OCI-LY3 (cell line): ENCODE measurements at regions not wholly inside any gene's neighbourhood (a gene's known extent, or its start where the extent isn't known, plus 50 kb on each side); places are given as distances from the start of the nearest gene placed in this dataset.

Source experiments
- EZH2phosphoT487 ChIP-seq: fragments of 200-600 bp; shearing (Covaris generic); IDR thresholded peaks from 2 replicates; pipeline ENCODE4 v1.6.1; 2018; ENCODE audit warnings: antibody characterized with exemption, mixed run types, low read depth
- TF ChIP-seq, protein P1 (sequence below): fragments of 200-600, 300-600 bp; sonication (generic); IDR thresholded peaks from 2 replicates; pipeline ENCODE4 v1.5.1; 2014; ENCODE audit warnings: antibody characterized with exemption, low read length, low read depth

GRCh38 chr5:60386436-60387050, 313.4 kb downstream of the DEPDC1B start:
- TF ChIP-seq, protein P1, sequence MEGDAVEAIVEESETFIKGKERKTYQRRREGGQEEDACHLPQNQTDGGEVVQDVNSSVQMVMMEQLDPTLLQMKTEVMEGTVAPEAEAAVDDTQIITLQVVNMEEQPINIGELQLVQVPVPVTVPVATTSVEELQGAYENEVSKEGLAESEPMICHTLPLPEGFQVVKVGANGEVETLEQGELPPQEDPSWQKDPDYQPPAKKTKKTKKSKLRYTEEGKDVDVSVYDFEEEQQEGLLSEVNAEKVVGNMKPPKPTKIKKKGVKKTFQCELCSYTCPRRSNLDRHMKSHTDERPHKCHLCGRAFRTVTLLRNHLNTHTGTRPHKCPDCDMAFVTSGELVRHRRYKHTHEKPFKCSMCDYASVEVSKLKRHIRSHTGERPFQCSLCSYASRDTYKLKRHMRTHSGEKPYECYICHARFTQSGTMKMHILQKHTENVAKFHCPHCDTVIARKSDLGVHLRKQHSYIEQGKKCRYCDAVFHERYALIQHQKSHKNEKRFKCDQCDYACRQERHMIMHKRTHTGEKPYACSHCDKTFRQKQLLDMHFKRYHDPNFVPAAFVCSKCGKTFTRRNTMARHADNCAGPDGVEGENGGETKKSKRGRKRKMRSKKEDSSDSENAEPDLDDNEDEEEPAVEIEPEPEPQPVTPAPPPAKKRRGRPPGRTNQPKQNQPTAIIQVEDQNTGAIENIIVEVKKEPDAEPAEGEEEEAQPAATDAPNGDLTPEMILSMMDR = no peak
- TF ChIP-seq EZH2phosphoT487 = no peak
